GM12878 (cell line): ENCODE measurements at regions not wholly inside any gene's neighbourhood (a gene's known extent, or its start where the extent isn't known, plus 50 kb on each side); places are given as distances from the start of the nearest gene placed in this dataset.

Experiments used
- ATAC-seq: fragments of 200-7000 bp; cut with Tn5 transposase; 3 replicates; pipeline ENCODE4 v1.9.1; 2020; ENCODE audit warnings: mild to moderate bottlenecking, moderate library complexity
- BruUV-seq: library from RNA; stranded (reverse); fragments of 400-500 nt; replicated peaks from 2 replicates; lab custom pipeline; 2021; lab: Mats Ljungman, UMichigan
- CTCF ChIA-PET: fragments of 300-600 bp; sonication (Branson Sonifier 250); formaldehyde crosslinking; extraction: SDS; loops from one replicate; lab custom pipeline; 2021; ENCODE audit warnings: inconsistent platforms; lab: Yijun Ruan, JAX
- POLR2A ChIA-PET: fragments of 350-600 bp; formaldehyde crosslinking; extraction: SDS; loops from one replicate; lab custom pipeline; 2021; ENCODE audit warnings: inconsistent platforms; lab: Charles Lee
- RAD21 ChIA-PET: fragments of 300-600 bp; sonication (Branson Sonifier 250); formaldehyde crosslinking; loops from one replicate; lab custom pipeline; 2023; ENCODE audit warnings: antibody characterized with exemption; ENCODE audit not compliant: unreplicated experiment; lab: Charles Lee
- SMC1A ChIA-PET: fragments of 300-600 bp; sonication (Branson Sonifier 250); formaldehyde crosslinking; loops from one replicate; lab custom pipeline; 2023; ENCODE audit not compliant: unreplicated experiment, uncharacterized antibody; lab: Charles Lee
- DNase-seq: peaks from one replicate; pipeline ENCODE4 v3.0.0-alpha.2; 2011; ENCODE audit warnings: low read depth, low spot score
- FAIRE-seq: peaks from 3 replicates; lab custom pipeline; 2011; peaks lifted over from hg19 to GRCh38; lab: Jason Lieb, UNC
- H2AFZ ChIP-seq: 2 replicates; pipeline ENCODE4 v1.6.0; 2011; ENCODE audit warnings: low read depth, low read length, control low read depth; ENCODE audit not compliant: control insufficient read depth
- H3K27ac ChIP-seq: 2 replicates; pipeline ENCODE4 v1.5.1; 2011; ENCODE audit warnings: control low read depth; ENCODE audit not compliant: control insufficient read depth, insufficient read depth
- H3K27me3 ChIP-seq, 2 experiments: replicated peaks in 1 of 2; 2 replicates each; pipeline versions ENCODE4 v1.6.0 to v1.6.1; 2011; ENCODE audit warnings: low read length in 1 of 2; ENCODE audit not compliant: control insufficient read depth in 2 of 2, insufficient read depth in 2 of 2
- H3K36me3 ChIP-seq, 2 experiments: 2 replicates each; pipeline ENCODE4 v1.5.1; 2011; ENCODE audit warnings: low read length in 1 of 2; ENCODE audit not compliant: control insufficient read depth in 2 of 2, insufficient read depth in 2 of 2
- H3K4me1 ChIP-seq: 2 replicates; pipeline ENCODE4 v1.6.1; 2011; ENCODE audit warnings: mild to moderate bottlenecking, low read length, moderate library complexity, mixed read lengths; ENCODE audit not compliant: control insufficient read depth, insufficient read depth
- H3K4me2 ChIP-seq: 2 replicates; pipeline ENCODE4 v1.6.0; 2011; ENCODE audit warnings: control low read depth; ENCODE audit not compliant: control insufficient read depth, insufficient read depth
- H3K4me3 ChIP-seq: fragments of 200-600 bp; sonication (generic); 2 replicates; pipeline ENCODE4 v1.5.1; 2016
- H3K79me2 ChIP-seq: 2 replicates; pipeline ENCODE4 v1.6.0; 2011; ENCODE audit warnings: low read length; ENCODE audit not compliant: control insufficient read depth, insufficient read depth
- H3K9ac ChIP-seq: 2 replicates; pipeline ENCODE4 v1.8.0; 2011; ENCODE audit warnings: low read length, control low read depth, mixed read lengths; ENCODE audit not compliant: control insufficient read depth, insufficient read depth
- H3K9me3 ChIP-seq: replicated peaks from 3 replicates; pipeline ENCODE4 v1.5.1; 2011; ENCODE audit warnings: mild to moderate bottlenecking, low read length; ENCODE audit not compliant: control insufficient read depth, insufficient read depth
- H4K20me1 ChIP-seq: 2 replicates; pipeline ENCODE4 v1.6.0; 2011; ENCODE audit not compliant: control insufficient read depth, insufficient read depth
- ATF7 ChIP-seq: fragments of 450-650 bp; IDR thresholded peaks from 2 replicates; pipeline ENCODE4 v1.6.1; 2016; ENCODE audit warnings: low read depth, mild to moderate bottlenecking
- DPF2 ChIP-seq: fragments of 450-650 bp; IDR thresholded peaks from 2 replicates; pipeline ENCODE4 v1.6.1; 2017; ENCODE audit warnings: mild to moderate bottlenecking
- HDGF ChIP-seq: fragments of 450-650 bp; IDR thresholded peaks from 2 replicates; pipeline ENCODE4 v1.6.1; 2016; ENCODE audit warnings: antibody characterized with exemption
- MEF2B ChIP-seq: fragments of 450-650 bp; IDR thresholded peaks from 2 replicates; pipeline ENCODE4 v1.6.1; 2018; ENCODE audit warnings: mild to moderate bottlenecking, moderate library complexity; ENCODE audit not compliant: partially characterized antibody, poor library complexity, severe bottlenecking
- MTA2 ChIP-seq: fragments of 450-650 bp; IDR thresholded peaks from 2 replicates; pipeline ENCODE4 v1.6.1; 2016; ENCODE audit warnings: low read depth, mild to moderate bottlenecking, moderate library complexity
- NFYA ChIP-seq: IDR thresholded peaks from 2 replicates; pipeline ENCODE4 v1.6.1; 2011; ENCODE audit warnings: low read depth, mild to moderate bottlenecking, low read length, improper control_type of control experiment, borderline replicate concordance
- TCF3 ChIP-seq: IDR thresholded peaks from 2 replicates; pipeline ENCODE4 v1.6.1; 2012; ENCODE audit warnings: low read depth, mild to moderate bottlenecking, low read length, borderline replicate concordance; ENCODE audit not compliant: insufficient read depth
- YBX1 ChIP-seq: fragments of 450-650 bp; IDR thresholded peaks from 2 replicates; pipeline ENCODE4 v1.6.1; 2016; ENCODE audit warnings: antibody characterized with exemption
- WGBS: methylation state at CpG from one replicate; pipeline ENCODE4 v1.1.6; 2016; ENCODE audit warnings: low lambda C conversion rate; ENCODE audit not compliant: insufficient replicate concordance, insufficient coverage; ENCODE audit errors: missing lambda C conversion rate; 5-methylcytosine and 5-hydroxymethylcytosine counted together
- in situ Hi-C: fragments of 300-500 bp; cut with MboI; formaldehyde crosslinking; loops from 9 replicates; pipeline ENCODE4 v1.14.3; 2018; ENCODE audit warnings: mixed read lengths
- intact Hi-C: fragments of 100-400 bp; cut with micrococcal nuclease; formaldehyde crosslinking; loops from one replicate; pipeline ENCODE4 v1.14.2; 2022; ENCODE audit not compliant: unreplicated experiment
- TF ChIP-seq, protein P1 (sequence below): IDR thresholded peaks from 2 replicates; pipeline ENCODE4 v1.6.1; 2011; ENCODE audit warnings: borderline replicate concordance, low read depth, mild to moderate bottlenecking, moderate library complexity, mixed read lengths, low read length; ENCODE audit not compliant: insufficient read depth; ENCODE audit errors: extremely low read length
- TF ChIP-seq, protein P2 (sequence below): fragments of 450-650 bp; IDR thresholded peaks from 2 replicates; pipeline ENCODE4 v1.6.1; 2017; ENCODE audit warnings: low read depth, mild to moderate bottlenecking, moderate library complexity
- TF ChIP-seq, protein P3 (sequence below): IDR thresholded peaks from 2 replicates; pipeline ENCODE4 v1.6.1; 2011; ENCODE audit warnings: borderline replicate concordance, low read depth, mild to moderate bottlenecking, moderate library complexity, low read length; ENCODE audit not compliant: insufficient read depth, poor library complexity, severe bottlenecking
- TF ChIP-seq, protein P4 (sequence below): IDR thresholded peaks from 2 replicates; pipeline ENCODE4 v1.6.1; 2012; ENCODE audit warnings: mild to moderate bottlenecking, low read depth, low read length
- TF ChIP-seq, protein P5 (sequence below): fragments of 450-650 bp; IDR thresholded peaks from 2 replicates; pipeline ENCODE4 v1.6.1; 2014; ENCODE audit warnings: mild to moderate bottlenecking

DNA sequence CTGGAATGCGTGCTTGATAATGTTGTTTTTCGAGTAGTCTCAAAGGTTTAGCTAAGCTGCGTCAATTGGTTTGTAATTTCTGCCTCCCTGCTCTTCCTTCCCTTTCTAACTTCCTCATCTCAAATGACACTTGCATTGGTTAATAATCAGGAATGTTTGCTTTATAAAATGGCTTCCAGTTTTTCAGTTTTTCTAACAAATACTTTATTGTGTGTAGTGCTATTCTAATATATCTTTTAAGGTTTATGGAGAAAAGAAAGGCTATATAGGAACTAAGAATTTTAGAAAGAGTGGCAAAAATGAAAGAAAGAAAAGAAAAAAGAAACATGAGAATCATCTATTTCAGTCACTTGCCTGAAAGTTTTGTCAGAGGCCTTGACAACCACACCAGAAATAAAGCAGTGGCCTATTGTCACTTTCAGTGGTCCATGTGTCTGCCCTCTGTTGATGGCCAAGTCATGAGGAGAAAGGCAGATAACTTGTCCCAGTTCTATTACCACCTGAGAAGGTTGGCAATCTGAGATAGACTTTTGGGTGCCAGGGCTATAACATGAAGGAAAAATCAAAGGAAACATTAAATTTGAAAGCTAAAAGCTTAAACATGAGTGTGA, 221.9 kb upstream of the KITLG start:
- H3K9ac ChIP-seq = no peak overlapping the region
- no peaks in the 10 kb centered on the region; the same call in 2 of the 3 replicates for H3K9me3 ChIP-seq
- no peaks in the 10 kb centered on the region for H4K20me1 ChIP-seq
- no peak overlapping the region for H3K4me2 ChIP-seq
- no peaks in the 10 kb centered on the region for H3K36me3 ChIP-seq
- RAD21 ChIA-PET = no interaction called here
- no peak overlapping the region for H2AFZ ChIP-seq
- no peak for DNase-seq
- intact Hi-C loops (no loop called here), in situ Hi-C loops (no loop called here)
- peak; percentile 64 for ATAC-seq
- SMC1A ChIA-PET = interaction anchor here (0.6 to 1.5 kb wide), 2 partner anchors 16 to 172 kb away, joined by 3 to 4 read pairs; no protein-coding TSS in a partner anchor
- no peaks in the 10 kb centered on the region for H3K79me2 ChIP-seq
- no peaks in the 10 kb centered on the region for H3K4me1 ChIP-seq
- H3K27me3 ChIP-seq = no peaks in the 10 kb centered on the region
- TF ChIP-seq MEF2B (no peak), MTA2 (no peak), HDGF (no peak), NFYA (no peak), YBX1 (no peak), TCF3 (no peak), ATF7 (no peak), DPF2 (no peak)
- TF ChIP-seq, protein P1, sequence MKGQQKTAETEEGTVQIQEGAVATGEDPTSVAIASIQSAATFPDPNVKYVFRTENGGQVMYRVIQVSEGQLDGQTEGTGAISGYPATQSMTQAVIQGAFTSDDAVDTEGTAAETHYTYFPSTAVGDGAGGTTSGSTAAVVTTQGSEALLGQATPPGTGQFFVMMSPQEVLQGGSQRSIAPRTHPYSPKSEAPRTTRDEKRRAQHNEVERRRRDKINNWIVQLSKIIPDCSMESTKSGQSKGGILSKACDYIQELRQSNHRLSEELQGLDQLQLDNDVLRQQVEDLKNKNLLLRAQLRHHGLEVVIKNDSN = no peak
- TF ChIP-seq, protein P2, sequence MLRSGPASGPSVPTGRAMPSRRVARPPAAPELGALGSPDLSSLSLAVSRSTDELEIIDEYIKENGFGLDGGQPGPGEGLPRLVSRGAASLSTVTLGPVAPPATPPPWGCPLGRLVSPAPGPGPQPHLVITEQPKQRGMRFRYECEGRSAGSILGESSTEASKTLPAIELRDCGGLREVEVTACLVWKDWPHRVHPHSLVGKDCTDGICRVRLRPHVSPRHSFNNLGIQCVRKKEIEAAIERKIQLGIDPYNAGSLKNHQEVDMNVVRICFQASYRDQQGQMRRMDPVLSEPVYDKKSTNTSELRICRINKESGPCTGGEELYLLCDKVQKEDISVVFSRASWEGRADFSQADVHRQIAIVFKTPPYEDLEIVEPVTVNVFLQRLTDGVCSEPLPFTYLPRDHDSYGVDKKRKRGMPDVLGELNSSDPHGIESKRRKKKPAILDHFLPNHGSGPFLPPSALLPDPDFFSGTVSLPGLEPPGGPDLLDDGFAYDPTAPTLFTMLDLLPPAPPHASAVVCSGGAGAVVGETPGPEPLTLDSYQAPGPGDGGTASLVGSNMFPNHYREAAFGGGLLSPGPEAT = no peak
- TF ChIP-seq, protein P3, sequence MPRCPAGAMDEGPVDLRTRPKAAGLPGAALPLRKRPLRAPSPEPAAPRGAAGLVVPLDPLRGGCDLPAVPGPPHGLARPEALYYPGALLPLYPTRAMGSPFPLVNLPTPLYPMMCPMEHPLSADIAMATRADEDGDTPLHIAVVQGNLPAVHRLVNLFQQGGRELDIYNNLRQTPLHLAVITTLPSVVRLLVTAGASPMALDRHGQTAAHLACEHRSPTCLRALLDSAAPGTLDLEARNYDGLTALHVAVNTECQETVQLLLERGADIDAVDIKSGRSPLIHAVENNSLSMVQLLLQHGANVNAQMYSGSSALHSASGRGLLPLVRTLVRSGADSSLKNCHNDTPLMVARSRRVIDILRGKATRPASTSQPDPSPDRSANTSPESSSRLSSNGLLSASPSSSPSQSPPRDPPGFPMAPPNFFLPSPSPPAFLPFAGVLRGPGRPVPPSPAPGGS = no peak
- TF ChIP-seq, protein P4, sequence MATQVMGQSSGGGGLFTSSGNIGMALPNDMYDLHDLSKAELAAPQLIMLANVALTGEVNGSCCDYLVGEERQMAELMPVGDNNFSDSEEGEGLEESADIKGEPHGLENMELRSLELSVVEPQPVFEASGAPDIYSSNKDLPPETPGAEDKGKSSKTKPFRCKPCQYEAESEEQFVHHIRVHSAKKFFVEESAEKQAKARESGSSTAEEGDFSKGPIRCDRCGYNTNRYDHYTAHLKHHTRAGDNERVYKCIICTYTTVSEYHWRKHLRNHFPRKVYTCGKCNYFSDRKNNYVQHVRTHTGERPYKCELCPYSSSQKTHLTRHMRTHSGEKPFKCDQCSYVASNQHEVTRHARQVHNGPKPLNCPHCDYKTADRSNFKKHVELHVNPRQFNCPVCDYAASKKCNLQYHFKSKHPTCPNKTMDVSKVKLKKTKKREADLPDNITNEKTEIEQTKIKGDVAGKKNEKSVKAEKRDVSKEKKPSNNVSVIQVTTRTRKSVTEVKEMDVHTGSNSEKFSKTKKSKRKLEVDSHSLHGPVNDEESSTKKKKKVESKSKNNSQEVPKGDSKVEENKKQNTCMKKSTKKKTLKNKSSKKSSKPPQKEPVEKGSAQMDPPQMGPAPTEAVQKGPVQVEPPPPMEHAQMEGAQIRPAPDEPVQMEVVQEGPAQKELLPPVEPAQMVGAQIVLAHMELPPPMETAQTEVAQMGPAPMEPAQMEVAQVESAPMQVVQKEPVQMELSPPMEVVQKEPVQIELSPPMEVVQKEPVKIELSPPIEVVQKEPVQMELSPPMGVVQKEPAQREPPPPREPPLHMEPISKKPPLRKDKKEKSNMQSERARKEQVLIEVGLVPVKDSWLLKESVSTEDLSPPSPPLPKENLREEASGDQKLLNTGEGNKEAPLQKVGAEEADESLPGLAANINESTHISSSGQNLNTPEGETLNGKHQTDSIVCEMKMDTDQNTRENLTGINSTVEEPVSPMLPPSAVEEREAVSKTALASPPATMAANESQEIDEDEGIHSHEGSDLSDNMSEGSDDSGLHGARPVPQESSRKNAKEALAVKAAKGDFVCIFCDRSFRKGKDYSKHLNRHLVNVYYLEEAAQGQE = no peak
- TF ChIP-seq, protein P5, sequence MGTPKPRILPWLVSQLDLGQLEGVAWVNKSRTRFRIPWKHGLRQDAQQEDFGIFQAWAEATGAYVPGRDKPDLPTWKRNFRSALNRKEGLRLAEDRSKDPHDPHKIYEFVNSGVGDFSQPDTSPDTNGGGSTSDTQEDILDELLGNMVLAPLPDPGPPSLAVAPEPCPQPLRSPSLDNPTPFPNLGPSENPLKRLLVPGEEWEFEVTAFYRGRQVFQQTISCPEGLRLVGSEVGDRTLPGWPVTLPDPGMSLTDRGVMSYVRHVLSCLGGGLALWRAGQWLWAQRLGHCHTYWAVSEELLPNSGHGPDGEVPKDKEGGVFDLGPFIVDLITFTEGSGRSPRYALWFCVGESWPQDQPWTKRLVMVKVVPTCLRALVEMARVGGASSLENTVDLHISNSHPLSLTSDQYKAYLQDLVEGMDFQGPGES = no peak
- peak; percentile 70 for FAIRE-seq
- POLR2A ChIA-PET = interaction anchor here (0.8 kb wide), 1 partner anchor 94 kb away, joined by 3 read pairs; no protein-coding TSS in a partner anchor
- WGBS = 4% methylated on average over 3 of the region's 3 CpGs
- CTCF ChIA-PET = no interaction called here
- H3K27ac ChIP-seq = no peak overlapping the region
- no TSS peak for BruUV-seq
- H3K4me3 ChIP-seq = no peak overlapping the region
